Stimulated activated CD8-positive, alpha-beta memory T cell treated with anti-CD3 and anti-CD28 coated beads, Interleukin-7, amount 100 ng/mL, for 4 hours (primary cell): ENCODE measurements at regions not wholly inside any gene's neighbourhood (a gene's known extent, or its start where the extent isn't known, plus 50 kb on each side); places are given as distances from the start of the nearest gene placed in this dataset.

Experiments
- DNase-seq, 2 donors: peaks; one replicate each; pipeline ENCODE4 v3.0.0-alpha.2; 2020; ENCODE audit warnings: low read depth in 2 of 2

- DNase-seq: no peak
These were observed 74.3 kb downstream of the SIPA1L2 start for GRCh38 chr1:232555494-232556210.

- no peak for DNase-seq
These were observed 75.5 kb downstream of the SIPA1L2 start for GRCh38 chr1:232554409-232554808.

GRCh38 chr1:232553809-232554208 is 76.1 kb downstream of the SIPA1L2 start:
- DNase-seq: no peak

- no peak for DNase-seq
These were observed 76.7 kb downstream of the SIPA1L2 start for GRCh38 chr1:232553050-232553754.

- DNase-seq: no peak
These were observed 78.5 kb downstream of the SIPA1L2 start for GRCh38 chr1:232551386-232551785.

- no peak for DNase-seq
These were observed 79.9 kb downstream of the SIPA1L2 start for GRCh38 chr1:232550007-232550406.

- no peak for DNase-seq
These were observed 81.2 kb downstream of the SIPA1L2 start for GRCh38 chr1:232548691-232549090.

GRCh38 chr1:232547938-232548484 is 81.9 kb downstream of the SIPA1L2 start:
- DNase-seq: no peak

GRCh38 chr1:232542633-232543593 is 87.0 kb downstream of the SIPA1L2 start:
- no peak for DNase-seq

GRCh38 chr1:232538943-232539302 is 91.0 kb downstream of the SIPA1L2 start:
- DNase-seq: no peak

GRCh38 chr1:232538224-232538942 is 91.5 kb downstream of the SIPA1L2 start:
- no peak for DNase-seq

GRCh38 chr1:232534552-232535517 is 95.1 kb downstream of the SIPA1L2 start:
- DNase-seq: no peak

- DNase-seq: no peak
These were observed 96.6 kb downstream of the SIPA1L2 start for GRCh38 chr1:232533328-232533727.

GRCh38 chr1:232532901-232533300 is 97.0 kb downstream of the SIPA1L2 start:
- no peak for DNase-seq

- no peak for DNase-seq
These were observed 98.6 kb downstream of the SIPA1L2 start for GRCh38 chr1:232531291-232531690.

- DNase-seq: no peak
These were observed 100.2 kb downstream of the SIPA1L2 start for GRCh38 chr1:232529747-232530146.

GRCh38 chr1:232528472-232529089 is 101.4 kb downstream of the SIPA1L2 start:
- DNase-seq: no peak

- DNase-seq: no peak
These were observed 105.9 kb downstream of the SIPA1L2 start for GRCh38 chr1:232524056-232524455.

- DNase-seq: no peak
These were observed 107.7 kb downstream of the SIPA1L2 start for GRCh38 chr1:232522189-232522588.

- DNase-seq: no peak
These were observed 108.3 kb downstream of the SIPA1L2 start for GRCh38 chr1:232521660-232522059.
